ENCODE measurements at regions not wholly inside any gene's neighbourhood (a gene's known extent, or its start where the extent isn't known, plus 50 kb on each side); places are given as distances from the start of the nearest gene placed in this dataset.
A peak's percentile ranks its signal among the peaks of the same experiment; 100 is the strongest.
"Not testable (repeated sequence)": the region's sequence is repeated elsewhere in the genome, so short reads cannot be mapped to it uniquely, and the experiment has no call there.

DNA sequence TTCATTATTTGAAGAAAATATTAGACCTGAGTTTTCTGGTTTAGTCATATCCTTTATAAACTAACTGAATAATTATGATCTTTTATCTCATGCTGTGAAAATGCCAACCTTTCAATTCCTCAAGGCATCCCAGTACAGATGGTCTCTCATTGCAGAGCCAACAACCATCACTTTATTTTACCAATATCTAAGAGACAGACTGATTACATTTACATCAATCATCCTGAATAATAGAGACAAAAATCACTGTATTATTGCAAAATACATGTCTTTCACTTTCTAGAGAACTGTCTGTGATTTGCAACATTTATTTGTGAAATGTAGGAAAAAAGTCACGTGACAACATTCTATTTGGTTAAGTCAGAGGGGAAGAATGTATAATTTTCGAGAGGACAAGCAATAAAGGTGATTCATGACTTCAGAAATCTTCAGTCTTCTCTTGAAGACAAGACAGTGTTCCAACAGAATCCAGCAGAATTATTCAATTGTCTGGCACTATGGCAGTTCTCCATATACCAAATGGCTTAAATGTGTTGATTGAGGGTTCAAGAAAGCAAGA is 503.6 kb upstream of the SYT4 start:
- H3K36me3 ChIP-seq (ENCODE audit: insufficient read depth, low read length), result no peaks in the 10 kb centered on the region
- H3K27me3 ChIP-seq (ENCODE audit: control insufficient read depth, insufficient read depth, low read length), result no peaks in the 10 kb centered on the region
- peak overlapping the region; percentile 46 for H3K4me2 ChIP-seq (ENCODE audit: low read length)
- peaks cover 21% of the 10 kb centered on the region for H3K4me1 ChIP-seq (ENCODE audit: control insufficient read depth, insufficient read depth, low read length)
- no peaks in the 10 kb centered on the region for H3K9me3 ChIP-seq (replicated peaks; ENCODE audit: low read length)
- H3K9ac ChIP-seq (ENCODE audit: low read depth, low read length), result no peak overlapping the region
- no peak overlapping the region for H3K4me3 ChIP-seq (ENCODE audit: low read length)

DNA sequence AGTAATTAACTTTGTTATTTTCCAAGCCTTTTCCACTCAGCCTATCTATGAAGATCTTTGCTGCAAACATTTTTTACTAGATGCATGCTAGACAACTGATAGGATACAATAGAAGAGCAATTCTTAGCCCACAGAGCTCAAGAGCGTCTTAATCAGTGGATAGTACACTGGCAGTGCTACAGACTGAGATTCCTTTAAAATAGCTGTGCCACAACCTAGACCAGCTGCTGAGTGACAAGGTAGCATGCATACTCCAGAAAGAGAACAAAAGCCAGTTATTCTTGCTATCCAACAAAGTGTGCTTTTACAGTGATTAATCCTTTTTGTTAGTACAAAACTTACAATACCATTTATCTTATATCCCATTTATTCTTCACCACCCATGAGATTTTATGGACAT is 507.9 kb upstream of the SYT4 start:
- no peak overlapping the region for H3K9ac ChIP-seq (ENCODE audit: low read depth, low read length)
- H3K36me3 ChIP-seq (ENCODE audit: insufficient read depth, low read length), result no peaks in the 10 kb centered on the region
- no peaks in the 10 kb centered on the region for H3K27me3 ChIP-seq (ENCODE audit: control insufficient read depth, insufficient read depth, low read length)
- H3K9me3 ChIP-seq (replicated peaks; ENCODE audit: low read length), result no peaks in the 10 kb centered on the region
- peaks cover 24% of the 10 kb centered on the region for H3K4me1 ChIP-seq (ENCODE audit: control insufficient read depth, insufficient read depth, low read length)
- H3K4me3 ChIP-seq (ENCODE audit: low read length), result no peak overlapping the region
- H3K4me2 ChIP-seq (ENCODE audit: low read length), result no peak overlapping the region

DNA sequence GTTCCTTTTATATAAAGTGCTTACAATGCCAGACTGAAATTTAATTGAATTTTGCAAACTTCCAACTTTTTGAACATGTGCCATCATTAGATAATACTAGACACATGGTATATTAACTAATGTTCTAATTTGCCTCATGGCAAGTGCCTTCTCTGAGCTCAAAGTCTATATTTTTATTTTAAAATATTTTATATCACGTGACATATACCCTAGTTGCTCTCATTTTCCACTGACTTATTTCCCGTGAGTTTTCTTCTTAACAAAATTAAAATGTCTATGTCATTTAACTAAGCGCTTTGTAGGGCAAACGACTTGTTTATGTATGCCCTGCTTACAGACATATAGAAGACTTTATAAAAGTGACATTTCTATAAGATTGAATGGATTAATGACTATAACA is 509.6 kb upstream of the SYT4 start:
- H3K27me3 ChIP-seq (ENCODE audit: control insufficient read depth, insufficient read depth, low read length), result no peaks in the 10 kb centered on the region
- no peak overlapping the region for H3K9ac ChIP-seq (ENCODE audit: low read depth, low read length)
- no peak overlapping the region for H3K4me2 ChIP-seq (ENCODE audit: low read length)
- H3K4me1 ChIP-seq (ENCODE audit: control insufficient read depth, insufficient read depth, low read length), result peaks cover 8% of the 10 kb centered on the region
- H3K9me3 ChIP-seq (replicated peaks; ENCODE audit: low read length), result no peaks in the 10 kb centered on the region
- no peaks in the 10 kb centered on the region for H3K36me3 ChIP-seq (ENCODE audit: insufficient read depth, low read length)
- H3K4me3 ChIP-seq (ENCODE audit: low read length), result no peak overlapping the region

DNA sequence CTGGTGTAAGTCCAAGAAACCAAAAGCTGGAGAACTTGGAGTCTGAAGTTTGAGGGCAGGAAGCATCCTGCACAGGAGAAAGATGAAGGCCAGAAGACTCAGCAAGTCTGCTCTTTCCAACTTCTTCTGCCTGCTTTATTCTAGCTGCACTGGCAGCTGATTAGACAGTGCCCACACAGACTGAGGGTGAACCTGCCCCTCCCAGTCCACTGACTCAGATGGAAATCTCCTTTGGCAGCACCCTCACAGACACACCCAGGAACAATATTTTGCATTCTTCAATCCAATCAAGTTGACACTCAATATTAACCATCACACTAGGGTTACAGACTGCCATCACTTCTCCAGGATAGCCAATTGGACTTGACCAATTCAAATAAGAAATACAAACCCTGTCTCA is 510.4 kb upstream of the SYT4 start:
- H3K36me3 ChIP-seq (ENCODE audit: insufficient read depth, low read length); H3K4me3 ChIP-seq (ENCODE audit: low read length); H3K27me3 ChIP-seq (ENCODE audit: control insufficient read depth, insufficient read depth, low read length); H3K4me1 ChIP-seq (ENCODE audit: control insufficient read depth, insufficient read depth, low read length); H3K9ac ChIP-seq (ENCODE audit: low read depth, low read length); H3K9me3 ChIP-seq (replicated peaks; ENCODE audit: low read length); H3K4me2 ChIP-seq (ENCODE audit: low read length): not testable (repeated sequence)

DNA sequence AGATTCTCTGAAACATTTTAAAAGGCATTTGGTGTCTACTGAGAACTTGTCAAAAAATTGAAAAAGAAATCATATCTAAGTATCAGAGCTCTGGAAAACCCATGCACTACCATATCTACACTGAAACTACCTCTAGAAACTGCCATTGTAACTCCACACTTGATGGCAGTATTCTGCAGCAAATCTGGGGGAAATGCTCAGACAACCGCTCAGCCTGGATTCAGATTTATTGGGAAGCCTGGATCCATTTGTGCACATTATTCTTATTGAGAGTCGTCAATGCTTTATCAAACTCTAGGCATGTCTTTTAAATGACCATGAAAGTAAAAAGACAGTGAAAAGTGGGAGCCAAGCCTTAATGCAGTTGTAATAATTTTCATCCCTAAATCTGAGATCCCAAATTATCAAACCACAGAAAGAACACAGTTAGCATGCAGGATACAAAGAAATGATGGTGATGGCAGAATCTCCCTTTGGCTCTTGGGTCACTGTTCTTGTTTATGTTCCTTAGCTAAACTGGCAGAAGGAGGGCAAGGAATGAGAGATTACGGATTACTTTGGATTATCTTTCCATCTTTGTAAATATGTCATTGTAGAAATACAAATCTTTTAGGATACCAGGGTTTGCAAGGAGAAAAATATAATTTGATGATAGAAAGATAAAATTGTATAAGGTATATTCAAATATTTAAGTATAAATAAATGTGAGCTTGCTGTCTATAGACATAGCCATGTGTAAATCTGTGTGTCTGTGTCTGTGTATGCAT is 512.1 kb upstream of the SYT4 start:
- no peak overlapping the region for H3K4me2 ChIP-seq (ENCODE audit: low read length)
- H3K27me3 ChIP-seq (ENCODE audit: control insufficient read depth, insufficient read depth, low read length), result no peaks in the 10 kb centered on the region

DNA sequence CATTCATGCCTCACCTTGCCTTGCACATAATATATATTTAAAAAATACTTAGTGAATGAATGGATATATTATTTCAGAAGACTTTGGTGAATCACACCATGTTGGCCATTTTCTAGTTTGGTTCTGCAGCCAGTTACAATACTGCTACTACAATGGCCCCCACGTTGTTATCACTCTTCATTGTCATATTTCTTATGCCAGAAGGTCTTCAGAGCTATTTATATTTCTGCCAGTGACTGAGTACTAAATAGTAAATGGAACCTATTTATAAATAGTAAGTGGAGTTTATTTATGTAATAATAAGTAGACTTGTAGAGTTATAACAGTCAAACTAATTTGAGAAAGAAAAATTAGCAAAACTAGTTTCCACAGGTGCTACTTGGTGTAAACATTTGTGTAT is 516.6 kb upstream of the SYT4 start:
- Histone ChIP-seq H3K4me1 (ENCODE audit: control insufficient read depth, insufficient read depth, low read length) (no peaks in the 10 kb centered on the region), H3K9ac (ENCODE audit: low read depth, low read length) (no peak overlapping the region), H3K4me3 (ENCODE audit: low read length) (no peak overlapping the region), H3K36me3 (ENCODE audit: insufficient read depth, low read length) (no peaks in the 10 kb centered on the region), H3K4me2 (ENCODE audit: low read length) (no peak overlapping the region), H3K9me3 (replicated peaks; ENCODE audit: low read length) (no peaks in the 10 kb centered on the region), H3K27me3 (ENCODE audit: control insufficient read depth, insufficient read depth, low read length) (no peaks in the 10 kb centered on the region)

More for the DNA sequence above, 512.1 kb upstream of the SYT4 start:
- Histone ChIP-seq H3K4me1 (ENCODE audit: control insufficient read depth, insufficient read depth, low read length) (peaks cover 8% of the 10 kb centered on the region), H3K9ac (ENCODE audit: low read depth, low read length) (no peak overlapping the region), H3K4me3 (ENCODE audit: low read length) (no peak overlapping the region), H3K9me3 (replicated peaks; ENCODE audit: low read length) (no peaks in the 10 kb centered on the region), H3K36me3 (ENCODE audit: insufficient read depth, low read length) (no peaks in the 10 kb centered on the region)

DNA sequence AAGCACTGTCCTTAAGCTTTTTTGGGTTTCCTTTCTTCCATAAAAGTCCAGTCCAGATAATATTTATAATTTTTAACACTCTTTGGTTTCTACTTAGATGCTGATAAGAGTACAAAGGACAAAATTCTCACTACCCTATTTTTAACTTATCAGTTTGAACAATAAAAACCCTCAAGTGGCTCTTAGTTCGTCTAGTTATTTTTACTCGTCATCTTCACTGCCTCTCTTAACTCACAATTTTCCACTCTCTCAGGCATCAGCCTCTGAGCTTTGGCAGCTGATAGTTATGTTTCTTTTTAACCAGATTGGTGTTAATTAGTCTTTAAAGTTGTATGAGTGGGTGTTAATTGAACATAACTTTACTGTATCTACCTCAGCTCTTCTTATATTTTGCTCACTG is 517.1 kb upstream of the SYT4 start:
- H3K9ac ChIP-seq (ENCODE audit: low read depth, low read length), result no peak overlapping the region
- H3K4me3 ChIP-seq (ENCODE audit: low read length), result no peak overlapping the region
- H3K36me3 ChIP-seq (ENCODE audit: insufficient read depth, low read length), result no peaks in the 10 kb centered on the region
- no peaks in the 10 kb centered on the region for H3K9me3 ChIP-seq (replicated peaks; ENCODE audit: low read length)
- no peaks in the 10 kb centered on the region for H3K27me3 ChIP-seq (ENCODE audit: control insufficient read depth, insufficient read depth, low read length)
- H3K4me2 ChIP-seq (ENCODE audit: low read length), result no peak overlapping the region
- no peaks in the 10 kb centered on the region for H3K4me1 ChIP-seq (ENCODE audit: control insufficient read depth, insufficient read depth, low read length)

DNA sequence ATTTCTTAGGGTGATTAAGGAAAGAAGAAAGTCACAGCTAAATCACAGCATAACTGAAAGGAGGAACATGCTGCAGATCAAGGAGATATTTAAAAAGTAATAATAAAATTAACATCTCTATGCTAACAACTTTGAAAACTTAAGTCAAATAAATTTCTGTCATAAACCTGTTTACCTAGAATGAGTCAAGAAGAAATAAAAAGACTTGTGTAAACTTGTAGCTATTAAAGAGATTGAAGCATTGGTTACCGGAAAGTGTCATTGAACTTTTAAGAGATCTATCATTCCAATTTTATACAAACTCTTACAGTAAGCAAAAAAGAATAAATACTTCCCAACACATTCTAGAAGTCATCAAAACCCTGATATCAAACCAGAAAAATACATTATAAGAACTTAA is 520.1 kb upstream of the SYT4 start:
- Histone ChIP-seq H3K4me1 (ENCODE audit: control insufficient read depth, insufficient read depth, low read length) (no peaks in the 10 kb centered on the region), H3K9ac (ENCODE audit: low read depth, low read length) (no peak overlapping the region), H3K9me3 (replicated peaks; ENCODE audit: low read length) (no peaks in the 10 kb centered on the region)

DNA sequence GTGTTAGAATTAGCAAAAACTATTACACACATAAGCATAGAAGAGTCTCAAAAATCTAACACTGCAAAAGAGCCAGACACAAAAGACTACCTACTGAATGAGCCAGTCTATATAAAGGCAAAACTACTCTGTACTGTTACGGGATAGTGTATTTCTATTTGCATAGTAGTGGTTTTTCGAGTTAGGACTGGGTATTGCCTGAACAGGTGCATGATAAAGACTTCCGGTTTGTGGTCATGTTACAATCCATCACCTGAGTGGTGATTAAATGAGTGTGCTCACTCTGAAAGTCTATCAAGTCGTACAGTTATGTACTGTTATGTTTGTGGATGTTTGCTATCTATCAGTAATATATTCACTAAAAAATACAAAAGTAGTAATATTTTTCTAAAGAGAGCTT is 523.3 kb upstream of the SYT4 start:
- Histone ChIP-seq H3K9me3 (replicated peaks; ENCODE audit: low read length) (no peaks in the 10 kb centered on the region), H3K9ac (ENCODE audit: low read depth, low read length) (no peak overlapping the region), H3K4me3 (ENCODE audit: low read length) (no peak overlapping the region), H3K27me3 (ENCODE audit: control insufficient read depth, insufficient read depth, low read length) (no peaks in the 10 kb centered on the region), H3K4me1 (ENCODE audit: control insufficient read depth, insufficient read depth, low read length) (no peaks in the 10 kb centered on the region), H3K36me3 (ENCODE audit: insufficient read depth, low read length) (no peaks in the 10 kb centered on the region), H3K4me2 (ENCODE audit: low read length) (no peak overlapping the region)

More for the DNA sequence above, 520.1 kb upstream of the SYT4 start:
- Histone ChIP-seq H3K27me3 (ENCODE audit: control insufficient read depth, insufficient read depth, low read length) (no peaks in the 10 kb centered on the region), H3K4me3 (ENCODE audit: low read length) (no peak overlapping the region), H3K4me2 (ENCODE audit: low read length) (no peak overlapping the region), H3K36me3 (ENCODE audit: insufficient read depth, low read length) (no peaks in the 10 kb centered on the region)

DNA sequence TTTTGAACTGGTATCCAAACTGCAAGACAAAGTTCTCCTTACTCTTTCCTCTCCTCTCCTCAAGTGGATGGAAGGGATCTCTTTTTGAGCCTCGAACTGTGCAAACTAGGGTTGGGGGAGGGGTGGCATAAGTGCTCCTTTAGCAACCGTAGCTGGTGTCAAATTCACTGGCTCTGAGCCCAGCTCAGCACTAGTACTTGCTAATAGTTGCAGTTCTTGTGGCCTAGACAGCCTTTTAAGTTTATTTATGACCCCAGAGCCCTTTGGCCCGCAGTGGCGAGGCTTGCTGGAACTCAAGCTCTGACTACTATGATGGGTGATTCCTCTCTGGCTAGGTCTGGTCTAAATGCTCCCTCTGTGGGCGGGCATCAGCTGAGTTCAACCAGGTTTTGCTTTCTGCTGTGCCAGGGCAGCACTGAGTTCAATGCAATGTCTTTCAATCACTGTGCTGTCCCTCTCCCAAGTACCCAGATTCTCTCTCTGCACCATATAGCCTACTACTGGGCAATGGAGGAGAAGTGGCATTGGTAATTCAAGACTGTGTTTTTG is 528.4 kb upstream of the SYT4 start:
- Histone ChIP-seq H3K9me3 (replicated peaks; ENCODE audit: low read length) (no peaks in the 10 kb centered on the region), H3K27me3 (ENCODE audit: control insufficient read depth, insufficient read depth, low read length) (no peaks in the 10 kb centered on the region), H3K4me3 (ENCODE audit: low read length) (no peak overlapping the region), H3K4me1 (ENCODE audit: control insufficient read depth, insufficient read depth, low read length) (no peaks in the 10 kb centered on the region), H3K9ac (ENCODE audit: low read depth, low read length) (no peak overlapping the region), H3K4me2 (ENCODE audit: low read length) (no peak overlapping the region), H3K36me3 (ENCODE audit: insufficient read depth, low read length) (no peaks in the 10 kb centered on the region)

DNA sequence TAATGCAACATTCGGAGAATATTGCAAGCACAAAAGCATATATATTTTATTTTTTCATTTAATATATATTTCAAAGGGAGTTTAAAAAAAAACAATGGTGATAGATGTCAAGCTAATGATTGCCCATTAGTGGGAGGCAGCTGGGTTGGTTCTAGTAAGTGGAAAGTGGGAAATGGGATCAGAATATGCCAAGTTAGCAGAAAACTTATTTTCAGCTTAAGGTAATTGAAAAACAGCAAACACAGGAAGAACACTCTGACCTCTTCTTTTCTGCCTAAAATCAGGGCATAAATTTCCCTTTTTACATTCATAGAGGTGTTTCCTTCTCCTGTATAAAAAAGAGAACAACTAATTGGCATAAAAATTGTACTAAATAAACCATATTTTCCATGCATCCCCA is 535.3 kb upstream of the SYT4 start:
- H3K36me3 ChIP-seq (ENCODE audit: insufficient read depth, low read length), result no peaks in the 10 kb centered on the region
- no peaks in the 10 kb centered on the region for H3K27me3 ChIP-seq (ENCODE audit: control insufficient read depth, insufficient read depth, low read length)
- H3K4me2 ChIP-seq (ENCODE audit: low read length), result no peak overlapping the region
- H3K4me1 ChIP-seq (ENCODE audit: control insufficient read depth, insufficient read depth, low read length), result no peaks in the 10 kb centered on the region
- H3K9me3 ChIP-seq (replicated peaks; ENCODE audit: low read length), result no peaks in the 10 kb centered on the region
- H3K4me3 ChIP-seq (ENCODE audit: low read length), result no peak overlapping the region
- H3K9ac ChIP-seq (ENCODE audit: low read depth, low read length), result no peak overlapping the region

DNA sequence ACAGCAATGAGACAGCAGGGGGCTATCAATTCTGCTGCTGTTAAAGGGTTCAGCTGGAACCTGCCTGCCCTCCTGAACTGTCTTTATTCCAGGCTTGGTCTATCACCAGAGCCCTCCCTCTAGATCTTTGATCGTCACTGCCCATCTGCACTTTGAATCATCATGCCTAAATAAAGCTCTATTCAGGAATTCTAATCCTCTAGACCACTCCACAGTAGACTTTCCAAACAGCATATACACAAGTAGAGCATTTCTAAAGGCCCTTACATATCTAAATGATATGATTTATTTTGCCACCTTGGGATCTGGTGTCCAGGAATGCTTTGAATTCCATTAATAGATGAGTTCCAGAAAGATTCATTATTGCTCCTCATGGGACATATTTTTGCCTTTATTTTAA is 542.1 kb upstream of the SYT4 start:
- Histone ChIP-seq H3K4me2 (ENCODE audit: low read length) (no peak overlapping the region), H3K9me3 (replicated peaks; ENCODE audit: low read length) (no peaks in the 10 kb centered on the region), H3K4me1 (ENCODE audit: control insufficient read depth, insufficient read depth, low read length) (no peaks in the 10 kb centered on the region), H3K36me3 (ENCODE audit: insufficient read depth, low read length) (no peaks in the 10 kb centered on the region), H3K9ac (ENCODE audit: low read depth, low read length) (no peak overlapping the region), H3K4me3 (ENCODE audit: low read length) (no peak overlapping the region), H3K27me3 (ENCODE audit: control insufficient read depth, insufficient read depth, low read length) (no peaks in the 10 kb centered on the region)
